HG03060 (cell line): ENCODE measurements at regions not wholly inside any gene's neighbourhood (a gene's known extent, or its start where the extent isn't known, plus 50 kb on each side); places are given as distances from the start of the nearest gene placed in this dataset.

ENCODE experiments used
- ATAC-seq: cut with Tn5 transposase; IDR thresholded peaks from one replicate; pipeline ENCODE4 v1.9.1; 2021; ENCODE audit warnings: low read depth, moderate number of reproducible peaks; ENCODE audit not compliant: unreplicated experiment

DNA sequence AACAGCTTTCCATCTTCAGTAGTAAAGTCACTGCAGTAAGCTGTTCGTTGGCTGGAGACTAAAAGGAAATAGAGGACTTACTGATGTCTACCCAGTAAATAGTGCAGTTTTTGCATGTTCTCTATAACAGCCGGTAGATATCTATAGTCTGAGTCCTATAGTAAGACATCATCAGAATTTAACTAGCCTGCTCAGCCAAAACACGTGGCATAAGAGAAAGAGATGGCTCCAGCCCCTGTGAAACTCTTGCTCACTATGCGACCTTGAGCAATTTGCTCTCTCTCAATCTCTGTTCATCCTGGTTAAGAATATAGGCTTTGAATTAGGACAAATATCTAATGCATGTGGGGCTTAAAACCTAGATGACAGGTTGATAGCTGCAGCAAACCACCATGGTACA lies 201.6 kb upstream of the PAPPA start:
- no peak for ATAC-seq

GRCh38 chr9:115952430-115953292 lies 200.9 kb upstream of the PAPPA start:
- no peak for ATAC-seq

DNA sequence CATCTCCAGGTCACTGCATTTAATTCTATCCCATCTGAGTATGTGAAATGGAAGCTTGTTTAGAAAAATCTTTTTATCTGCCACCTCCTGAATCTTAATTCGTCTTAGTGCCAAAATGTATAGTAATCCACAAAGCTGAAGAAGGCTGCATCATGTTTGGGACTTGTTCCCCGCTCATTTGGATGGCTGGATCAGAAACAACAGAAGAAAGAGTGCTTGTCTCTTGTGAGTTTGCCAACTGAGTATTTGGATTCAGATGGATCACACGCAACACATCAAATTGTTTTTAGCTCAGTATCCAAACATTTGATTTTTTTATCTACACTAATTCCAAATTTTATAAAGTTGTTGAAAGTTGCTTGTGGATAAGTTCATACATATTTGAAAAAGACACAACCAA lies 197.2 kb upstream of the PAPPA start:
- ATAC-seq, result no peak

- no peak for ATAC-seq
Observed at GRCh38 chr9:115957585-115957984, 196.0 kb upstream of the PAPPA start.

DNA sequence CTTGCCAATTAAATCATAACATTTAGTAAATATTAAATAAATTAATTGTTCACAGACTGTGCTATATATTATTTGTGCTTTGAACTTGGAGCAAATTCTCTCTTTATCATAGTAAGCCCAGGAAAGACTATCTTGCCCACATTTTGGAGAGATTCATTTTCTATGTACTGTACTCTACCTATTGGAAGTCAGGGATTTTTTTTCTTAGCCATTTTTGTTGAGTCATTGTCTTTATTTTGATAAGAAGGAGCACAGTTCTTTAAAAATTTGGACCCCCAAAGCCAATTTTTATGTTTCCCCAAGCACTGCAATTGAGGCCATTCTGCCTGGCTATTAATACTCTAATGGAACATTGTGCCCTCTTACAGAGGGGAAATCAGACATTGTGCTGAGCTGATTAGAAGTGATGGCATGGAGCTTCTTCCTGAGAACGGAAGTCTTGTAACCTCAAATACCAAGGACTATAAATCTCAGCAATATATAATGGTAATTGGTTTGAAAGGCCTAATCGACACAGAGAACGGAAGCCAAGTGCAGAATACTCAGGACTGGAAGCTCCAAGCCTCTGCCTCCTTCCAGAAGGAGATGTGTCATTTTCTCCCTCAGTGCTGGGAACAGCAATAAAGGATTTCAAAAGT lies 188.8 kb upstream of the PAPPA start:
- no peak for ATAC-seq

- ATAC-seq, result no peak
Observed at GRCh38 chr9:115966660-115967059, 186.9 kb upstream of the PAPPA start.

GRCh38 chr9:115969096-115969495 lies 184.5 kb upstream of the PAPPA start:
- no peak for ATAC-seq

- no peak for ATAC-seq
Observed at GRCh38 chr9:115972362-115972761, 181.2 kb upstream of the PAPPA start.

GRCh38 chr9:115972843-115973595 lies 180.6 kb upstream of the PAPPA start:
- ATAC-seq, result no peak

DNA sequence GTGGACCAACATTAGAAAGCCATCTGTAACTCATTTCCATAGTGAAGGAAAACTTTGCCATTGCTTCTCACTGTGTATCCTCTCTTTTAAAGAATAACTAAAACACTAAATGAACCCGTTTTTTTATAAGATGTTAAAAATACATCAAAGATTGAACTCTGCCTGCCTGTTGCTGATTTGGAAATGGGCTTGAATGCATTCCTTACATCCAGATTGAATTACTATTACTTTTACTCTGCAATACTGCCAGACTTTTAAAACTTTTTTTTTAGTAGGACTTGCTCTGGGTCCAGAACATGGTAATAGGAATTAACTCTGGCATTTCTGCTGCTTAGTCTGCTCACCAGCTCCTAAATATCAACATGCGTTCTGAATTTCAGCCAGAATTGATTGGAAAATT lies 176.8 kb upstream of the PAPPA start:
- no peak for ATAC-seq

DNA sequence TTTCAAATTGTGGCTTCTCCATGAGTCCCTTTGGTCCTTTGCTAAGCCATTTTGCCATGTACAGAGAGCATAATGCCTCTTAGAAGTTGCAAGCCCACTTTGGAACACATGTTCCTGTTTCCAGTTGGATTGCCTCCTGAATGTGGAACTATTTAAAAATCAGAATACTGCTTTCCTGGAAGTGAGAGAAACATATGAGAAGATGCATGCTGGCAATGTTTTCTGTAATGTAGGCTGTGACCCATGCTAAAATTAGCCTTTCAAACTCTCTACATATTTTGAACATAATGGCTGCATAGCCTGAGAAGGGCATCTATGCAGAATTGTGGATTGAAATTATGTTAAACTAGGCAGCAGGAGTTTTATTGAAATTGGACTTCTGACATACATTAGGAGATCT lies 175.5 kb upstream of the PAPPA start:
- ATAC-seq, result no peak

- no peak for ATAC-seq
Observed at GRCh38 chr9:115978659-115979096, 174.9 kb upstream of the PAPPA start.

- ATAC-seq, result no peak
Observed at GRCh38 chr9:115980054-115980453, 173.5 kb upstream of the PAPPA start.

DNA sequence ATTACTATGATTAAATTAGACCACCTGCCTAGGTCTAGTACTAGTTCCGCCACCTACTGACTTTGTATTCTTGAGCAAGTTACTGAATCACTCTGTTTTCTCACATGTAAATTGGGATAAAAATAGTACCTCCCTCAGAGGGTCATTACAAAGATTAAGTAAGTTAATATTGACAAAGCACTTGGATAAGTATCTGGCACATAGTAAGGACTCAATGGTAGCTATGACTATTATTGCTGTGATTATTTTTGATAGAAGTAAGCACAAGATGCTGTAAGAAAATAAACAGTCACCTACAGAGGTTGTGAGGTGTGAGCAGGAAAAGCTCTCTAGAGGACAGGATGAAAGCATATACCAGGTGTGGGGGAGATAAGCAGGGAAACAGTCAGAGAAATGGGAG lies 173.1 kb upstream of the PAPPA start:
- no peak for ATAC-seq

DNA sequence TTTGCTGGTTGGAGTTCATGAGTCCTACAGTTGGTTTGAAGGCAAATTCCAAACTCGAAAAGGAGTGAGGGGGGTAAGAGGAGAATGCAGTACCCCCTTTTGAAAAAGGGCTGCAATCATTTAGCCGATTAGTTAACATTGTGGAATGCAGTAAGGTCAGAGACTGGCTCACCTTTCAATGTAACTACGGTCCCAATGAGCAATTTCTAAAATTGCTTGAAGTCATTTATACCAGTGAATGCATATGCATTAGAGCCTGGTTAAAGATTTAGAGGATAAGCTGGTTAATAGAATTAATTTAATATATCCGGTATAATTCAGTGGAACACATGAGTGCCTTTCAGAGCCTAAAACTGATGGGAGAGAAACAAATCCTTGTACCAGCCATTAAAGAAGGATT lies 172.6 kb upstream of the PAPPA start:
- ATAC-seq, result no peak

GRCh38 chr9:115983366-115983765 lies 170.2 kb upstream of the PAPPA start:
- no peak for ATAC-seq

GRCh38 chr9:115985657-115986056 lies 167.9 kb upstream of the PAPPA start:
- ATAC-seq, result no peak

DNA sequence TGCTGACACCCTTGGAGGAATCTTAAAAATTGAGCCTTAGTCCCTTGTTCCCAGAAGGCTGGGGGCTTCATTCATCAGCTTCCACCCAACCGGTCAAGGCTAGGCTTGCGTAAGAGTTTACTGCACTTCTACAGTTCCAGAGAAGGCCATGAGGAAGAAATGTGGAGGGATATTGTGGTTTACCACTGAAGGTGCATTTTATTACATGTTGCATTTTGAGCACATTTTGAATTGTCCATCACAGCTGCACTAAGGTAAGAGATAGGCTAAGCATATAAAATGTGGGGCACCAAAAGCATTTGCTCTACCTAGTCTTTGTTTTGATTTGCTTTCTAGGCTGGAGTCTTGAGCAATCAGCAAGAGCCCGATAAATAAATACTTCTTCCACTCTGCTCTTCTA lies 167.1 kb upstream of the PAPPA start:
- ATAC-seq, result no peak

GRCh38 chr9:115988701-115989100 lies 164.9 kb upstream of the PAPPA start:
- ATAC-seq, result no peak

GRCh38 chr9:115989831-115990230 lies 163.8 kb upstream of the PAPPA start:
- ATAC-seq, result no peak

- no peak for ATAC-seq
Observed at GRCh38 chr9:115992834-115993233, 160.8 kb upstream of the PAPPA start.
